PC-9 (cell line): ENCODE measurements at regions not wholly inside any gene's neighbourhood (a gene's known extent, or its start where the extent isn't known, plus 50 kb on each side); places are given as distances from the start of the nearest gene placed in this dataset.

Experiments used
- BruUV-seq: library from RNA; stranded (reverse); fragments of 400-500 nt; replicated peaks from 2 replicates; lab custom pipeline; 2021; lab: Mats Ljungman, UMichigan
- CTCF ChIA-PET: fragments of 300-600 bp; sonication (Branson Sonifier 250); formaldehyde crosslinking; loops from one replicate; lab custom pipeline; 2022; ENCODE audit warnings: antibody characterized with exemption; lab: Charles Lee
- POLR2A ChIA-PET: fragments of 300-600 bp; sonication (Branson Sonifier 250); formaldehyde crosslinking; loops from one replicate; lab custom pipeline; 2022; ENCODE audit warnings: antibody characterized with exemption; ENCODE audit not compliant: unreplicated experiment; lab: Charles Lee
- DNase-seq, 2 experiments: peaks; one replicate each; pipeline versions ENCODE4 v3.0.0 to v3.0.0-alpha.2; 2015 to 2022; ENCODE audit warnings: mixed read lengths in 1 of 2
- H2AFZ ChIP-seq: fragments of 200-600 bp; sonication (generic); 2 replicates; pipeline ENCODE4 v1.8.1; 2017; ENCODE audit warnings: antibody characterized with exemption
- H3F3A ChIP-seq: fragments of 200-600 bp; sonication (generic); 2 replicates; pipeline ENCODE4 v1.8.1; 2017; ENCODE audit warnings: antibody characterized with exemption, mild to moderate bottlenecking, low read depth; ENCODE audit not compliant: insufficient read depth
- H3K27ac ChIP-seq: fragments of 200-600 bp; sonication (generic); 2 replicates; pipeline ENCODE4 v1.6.1; 2016; ENCODE audit warnings: mixed run types
- H3K27me3 ChIP-seq: fragments of 200-600 bp; sonication (generic); 2 replicates; pipeline ENCODE4 v1.6.1; 2016; ENCODE audit warnings: low read depth, mixed run types; ENCODE audit not compliant: insufficient read depth
- H3K36me3 ChIP-seq: fragments of 200-600 bp; sonication (generic); 2 replicates; pipeline ENCODE4 v1.6.1; 2016; ENCODE audit warnings: low read depth, mixed run types
- H3K4me1 ChIP-seq: fragments of 200-600 bp; sonication (generic); replicated peaks from 2 replicates; pipeline ENCODE4 v1.6.1; 2016; ENCODE audit warnings: mixed run types; ENCODE audit not compliant: insufficient read depth
- H3K4me2 ChIP-seq: fragments of 200-600 bp; sonication (generic); 2 replicates; pipeline ENCODE4 v1.6.1; 2017; ENCODE audit warnings: mixed run types
- H3K4me3 ChIP-seq: fragments of 200-600 bp; sonication (generic); 2 replicates; pipeline ENCODE4 v1.6.1; 2016; ENCODE audit warnings: mixed run types
- H3K79me2 ChIP-seq: fragments of 200-600 bp; sonication (generic); 2 replicates; pipeline ENCODE4 v1.6.1; 2017; ENCODE audit warnings: low read depth, mixed run types
- H3K9me2 ChIP-seq: fragments of 200-600 bp; sonication (generic); 2 replicates; pipeline ENCODE4 v1.8.1; 2017; ENCODE audit warnings: mild to moderate bottlenecking; ENCODE audit not compliant: insufficient read depth
- H3K9me3 ChIP-seq: fragments of 200-600 bp; sonication (generic); 2 replicates; pipeline ENCODE4 v1.8.1; 2016; ENCODE audit warnings: low read depth; ENCODE audit not compliant: insufficient read depth
- H4K20me1 ChIP-seq: fragments of 200-600 bp; sonication (generic); 2 replicates; pipeline ENCODE4 v1.8.1; 2017; ENCODE audit not compliant: insufficient read depth
- EZH2 ChIP-seq: fragments of 200-600 bp; sonication (generic); IDR thresholded peaks from 2 replicates; pipeline ENCODE4 v1.8.0; 2017; ENCODE audit warnings: antibody characterized with exemption, low read depth
- intact Hi-C: fragments of 100-400 bp; cut with micrococcal nuclease; formaldehyde crosslinking; loops from one replicate; pipeline ENCODE4 v1.10.0; 2022; ENCODE audit not compliant: unreplicated experiment
- TF ChIP-seq, protein P1 (sequence below): fragments of 200-600 bp; sonication (generic); conservative IDR thresholded peaks from 2 replicates; pipeline ENCODE4 v1.6.1; 2017; ENCODE audit warnings: mixed run types, antibody characterized with exemption, mild to moderate bottlenecking, moderate library complexity

DNA sequence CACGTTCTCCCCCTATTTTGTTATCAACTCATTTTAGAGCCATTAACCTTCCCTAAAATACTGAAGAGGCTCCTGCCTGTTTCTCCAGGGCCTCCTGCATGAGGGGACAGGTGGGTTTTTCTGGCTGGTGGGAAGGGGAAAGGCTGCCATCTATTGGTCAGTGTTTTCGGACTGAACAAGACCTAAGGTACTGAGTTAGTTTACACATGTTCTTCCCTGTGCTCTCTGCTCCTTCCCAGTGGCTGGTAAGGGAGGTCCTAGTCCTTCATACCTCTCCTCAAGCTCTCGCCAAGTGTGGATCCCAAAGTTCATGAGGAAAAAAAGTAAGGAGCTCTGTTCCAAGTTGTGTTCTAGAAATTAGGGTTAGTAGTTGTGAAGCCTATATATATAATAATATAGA, 357.5 kb downstream of the FSCB start:
- intact Hi-C loops: no loop called here
- no peaks in the 10 kb centered on the region; the same call in 1 of the 2 replicates for H3K9me3 ChIP-seq
- no peaks in the 10 kb centered on the region for H3K9me2 ChIP-seq
- no peak overlapping the region for H3K27ac ChIP-seq
- CTCF ChIA-PET: no interaction called here
- no peak for TF ChIP-seq EZH2
- TF ChIP-seq, protein P1, sequence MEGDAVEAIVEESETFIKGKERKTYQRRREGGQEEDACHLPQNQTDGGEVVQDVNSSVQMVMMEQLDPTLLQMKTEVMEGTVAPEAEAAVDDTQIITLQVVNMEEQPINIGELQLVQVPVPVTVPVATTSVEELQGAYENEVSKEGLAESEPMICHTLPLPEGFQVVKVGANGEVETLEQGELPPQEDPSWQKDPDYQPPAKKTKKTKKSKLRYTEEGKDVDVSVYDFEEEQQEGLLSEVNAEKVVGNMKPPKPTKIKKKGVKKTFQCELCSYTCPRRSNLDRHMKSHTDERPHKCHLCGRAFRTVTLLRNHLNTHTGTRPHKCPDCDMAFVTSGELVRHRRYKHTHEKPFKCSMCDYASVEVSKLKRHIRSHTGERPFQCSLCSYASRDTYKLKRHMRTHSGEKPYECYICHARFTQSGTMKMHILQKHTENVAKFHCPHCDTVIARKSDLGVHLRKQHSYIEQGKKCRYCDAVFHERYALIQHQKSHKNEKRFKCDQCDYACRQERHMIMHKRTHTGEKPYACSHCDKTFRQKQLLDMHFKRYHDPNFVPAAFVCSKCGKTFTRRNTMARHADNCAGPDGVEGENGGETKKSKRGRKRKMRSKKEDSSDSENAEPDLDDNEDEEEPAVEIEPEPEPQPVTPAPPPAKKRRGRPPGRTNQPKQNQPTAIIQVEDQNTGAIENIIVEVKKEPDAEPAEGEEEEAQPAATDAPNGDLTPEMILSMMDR: peak; percentile 60
- DNase-seq: peak in 1 of 2 experiments; percentile 19
- H3K27me3 ChIP-seq: no peaks in the 10 kb centered on the region
- no peaks in the 10 kb centered on the region for H3F3A ChIP-seq
- H3K4me3 ChIP-seq: no peak overlapping the region
- no peaks in the 10 kb centered on the region for H3K79me2 ChIP-seq
- BruUV-seq: no TSS peak
- H2AFZ ChIP-seq: no peak overlapping the region
- H3K36me3 ChIP-seq: no peaks in the 10 kb centered on the region
- H3K4me1 ChIP-seq: no peaks in the 10 kb centered on the region
- H3K4me2 ChIP-seq: no peak overlapping the region
- POLR2A ChIA-PET: no interaction called here
- H4K20me1 ChIP-seq: no peaks in the 10 kb centered on the region

DNA sequence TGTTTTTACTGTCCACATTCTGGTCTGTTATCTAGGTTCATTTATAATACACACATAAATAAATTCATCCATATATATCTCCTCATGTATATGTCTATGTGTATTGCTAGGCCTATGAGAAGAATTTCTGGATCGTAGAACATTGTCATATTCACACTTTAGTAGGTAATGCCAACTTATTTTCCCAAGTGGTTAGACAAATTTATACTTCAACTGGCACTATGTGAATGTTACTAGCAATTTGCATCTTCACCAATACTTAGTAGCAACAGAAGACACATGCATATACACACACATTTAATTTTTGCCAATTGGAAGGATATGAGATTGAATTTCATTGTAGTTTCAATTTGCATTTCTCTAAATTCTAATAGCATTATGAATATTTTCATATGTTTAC, 365.1 kb downstream of the FSCB start:
- no peak overlapping the region for H3K4me3 ChIP-seq
- no peaks in the 10 kb centered on the region for H3K36me3 ChIP-seq
- intact Hi-C loops: no loop called here
- H3F3A ChIP-seq: no peaks in the 10 kb centered on the region
- H3K79me2 ChIP-seq: no peaks in the 10 kb centered on the region
- H3K9me2 ChIP-seq: no peaks in the 10 kb centered on the region
- TF ChIP-seq EZH2: no peak
- TF ChIP-seq, protein P1: no peak
- no peaks in the 10 kb centered on the region for H3K4me1 ChIP-seq
- no peaks in the 10 kb centered on the region for H3K27me3 ChIP-seq
- H2AFZ ChIP-seq: no peak overlapping the region
- no peak overlapping the region for H3K4me2 ChIP-seq
- no peaks in the 10 kb centered on the region; the same call in 1 of the 2 replicates for H3K9me3 ChIP-seq
- H3K27ac ChIP-seq: no peak overlapping the region
- H4K20me1 ChIP-seq: no peaks in the 10 kb centered on the region
- no peak for DNase-seq
- CTCF ChIA-PET: no interaction called here
- BruUV-seq: no TSS peak
- POLR2A ChIA-PET: no interaction called here

GRCh38 chr14:44135972-44136371, 371.1 kb downstream of the FSCB start:
- ChIA-PET POLR2A (no interaction called here), CTCF (no interaction called here)
- H3K27me3 ChIP-seq: no peaks in the 10 kb centered on the region
- intact Hi-C loops: no loop called here
- H4K20me1 ChIP-seq: no peaks in the 10 kb centered on the region
- no peak overlapping the region; the same call in 1 of the 2 replicates for H3K4me3 ChIP-seq
- peak overlapping the region; percentile 21; the same call in 1 of the 2 replicates for H3K4me2 ChIP-seq
- DNase-seq: no peak
- no peaks in the 10 kb centered on the region for H3F3A ChIP-seq
- no peaks in the 10 kb centered on the region for H3K9me2 ChIP-seq
- H3K4me1 ChIP-seq: no peaks in the 10 kb centered on the region
- BruUV-seq: no TSS peak
- no peaks in the 10 kb centered on the region for H3K9me3 ChIP-seq
- no peak overlapping the region for H3K27ac ChIP-seq
- TF ChIP-seq EZH2: no peak
- TF ChIP-seq, protein P1: no peak
- no peaks in the 10 kb centered on the region for H3K36me3 ChIP-seq
- H2AFZ ChIP-seq: no peak overlapping the region
- no peaks in the 10 kb centered on the region for H3K79me2 ChIP-seq
